WTC11 (cell line): ENCODE measurements at regions not wholly inside any gene's neighbourhood (a gene's known extent, or its start where the extent isn't known, plus 50 kb on each side); places are given as distances from the start of the nearest gene placed in this dataset.
"Not testable (repeated sequence)": the region's sequence is repeated elsewhere in the genome, so short reads cannot be mapped to it uniquely, and the experiment has no call there.

Experiments
- CBFB ChIP-seq: sonication (generic); formaldehyde crosslinking; IDR thresholded peaks from 2 replicates; pipeline ENCODE4 v1.8.1; 2022; ENCODE audit warnings: mild to moderate bottlenecking, low read depth, missing genetic modification reagents
- FOXJ3 ChIP-seq: sonication (generic); formaldehyde crosslinking; IDR thresholded peaks from 2 replicates; pipeline ENCODE4 v1.9.0; 2021; ENCODE audit warnings: missing genetic modification reagents, mild to moderate bottlenecking, borderline replicate concordance
- MYBL2 ChIP-seq: sonication (generic); formaldehyde crosslinking; IDR thresholded peaks from 2 replicates; pipeline ENCODE4 v1.8.1; 2023; ENCODE audit warnings: mild to moderate bottlenecking, moderate library complexity, missing genetic modification reagents
- NFATC4 ChIP-seq: fragments of 250-450 bp; sonication (Bioruptor Pico); IDR thresholded peaks from 2 replicates; pipeline ENCODE4 v1.9.0; 2021; ENCODE audit warnings: mild to moderate bottlenecking
- NFYB ChIP-seq: sonication (generic); formaldehyde crosslinking; conservative IDR thresholded peaks from 2 replicates; pipeline ENCODE4 v1.8.0; 2022; ENCODE audit warnings: low read depth, missing genetic modification reagents
- OVOL2 ChIP-seq: fragments of 250-450 bp; sonication (Bioruptor Pico); IDR thresholded peaks from 2 replicates; pipeline ENCODE4 v1.9.0; 2021; ENCODE audit warnings: mild to moderate bottlenecking, borderline replicate concordance
- TF ChIP-seq, protein P1 (sequence below): fragments of 200-600 bp; IDR thresholded peaks from 2 replicates; pipeline ENCODE4 v1.8.0; 2022; ENCODE audit warnings: antibody characterized with exemption
- TF ChIP-seq, protein P2 (sequence below): fragments of 250-450 bp; sonication (Bioruptor Pico); IDR thresholded peaks from 2 replicates; pipeline ENCODE4 v2.1.2; 2022; ENCODE audit warnings: mild to moderate bottlenecking, moderate library complexity

DNA sequence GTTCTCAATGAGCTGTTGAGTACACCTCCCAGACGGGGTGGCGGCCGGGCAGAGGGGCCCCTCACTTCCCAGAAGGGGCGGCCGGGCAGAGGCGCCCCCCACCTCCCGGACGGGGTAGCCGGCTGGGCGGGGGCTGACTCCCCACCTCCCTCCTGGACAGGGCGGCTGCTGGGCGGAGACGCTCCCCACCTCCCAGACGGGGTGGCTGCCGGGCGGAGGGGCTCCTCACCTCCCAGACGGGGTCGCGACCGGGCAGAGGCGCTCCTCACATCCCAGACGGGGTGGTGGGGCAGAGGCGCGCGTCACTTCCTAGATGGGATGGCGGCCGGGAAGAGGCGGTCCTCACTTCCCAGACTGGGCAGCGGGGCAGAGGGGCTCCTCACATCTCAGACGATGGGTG, 86.5 kb upstream of the STOX2 start:
- TF ChIP-seq, protein P1, sequence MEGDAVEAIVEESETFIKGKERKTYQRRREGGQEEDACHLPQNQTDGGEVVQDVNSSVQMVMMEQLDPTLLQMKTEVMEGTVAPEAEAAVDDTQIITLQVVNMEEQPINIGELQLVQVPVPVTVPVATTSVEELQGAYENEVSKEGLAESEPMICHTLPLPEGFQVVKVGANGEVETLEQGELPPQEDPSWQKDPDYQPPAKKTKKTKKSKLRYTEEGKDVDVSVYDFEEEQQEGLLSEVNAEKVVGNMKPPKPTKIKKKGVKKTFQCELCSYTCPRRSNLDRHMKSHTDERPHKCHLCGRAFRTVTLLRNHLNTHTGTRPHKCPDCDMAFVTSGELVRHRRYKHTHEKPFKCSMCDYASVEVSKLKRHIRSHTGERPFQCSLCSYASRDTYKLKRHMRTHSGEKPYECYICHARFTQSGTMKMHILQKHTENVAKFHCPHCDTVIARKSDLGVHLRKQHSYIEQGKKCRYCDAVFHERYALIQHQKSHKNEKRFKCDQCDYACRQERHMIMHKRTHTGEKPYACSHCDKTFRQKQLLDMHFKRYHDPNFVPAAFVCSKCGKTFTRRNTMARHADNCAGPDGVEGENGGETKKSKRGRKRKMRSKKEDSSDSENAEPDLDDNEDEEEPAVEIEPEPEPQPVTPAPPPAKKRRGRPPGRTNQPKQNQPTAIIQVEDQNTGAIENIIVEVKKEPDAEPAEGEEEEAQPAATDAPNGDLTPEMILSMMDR, result not testable (repeated sequence)
- TF ChIP-seq FOXJ3; CBFB; NFATC4; MYBL2; NFYB; OVOL2 (CRISPR knock-in tag): not testable (repeated sequence)
- TF ChIP-seq, protein P2, sequence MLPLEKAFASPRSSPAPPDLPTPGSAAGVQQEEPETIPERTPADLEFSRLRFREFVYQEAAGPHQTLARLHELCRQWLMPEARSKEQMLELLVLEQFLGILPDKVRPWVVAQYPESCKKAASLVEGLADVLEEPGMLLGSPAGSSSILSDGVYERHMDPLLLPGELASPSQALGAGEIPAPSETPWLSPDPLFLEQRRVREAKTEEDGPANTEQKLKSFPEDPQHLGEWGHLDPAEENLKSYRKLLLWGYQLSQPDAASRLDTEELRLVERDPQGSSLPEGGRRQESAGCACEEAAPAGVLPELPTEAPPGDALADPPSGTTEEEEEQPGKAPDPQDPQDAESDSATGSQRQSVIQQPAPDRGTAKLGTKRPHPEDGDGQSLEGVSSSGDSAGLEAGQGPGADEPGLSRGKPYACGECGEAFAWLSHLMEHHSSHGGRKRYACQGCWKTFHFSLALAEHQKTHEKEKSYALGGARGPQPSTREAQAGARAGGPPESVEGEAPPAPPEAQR (CRISPR knock-in tag), result not testable (repeated sequence)
